ENCODE measurements at regions not wholly inside any gene's neighbourhood (a gene's known extent, or its start where the extent isn't known, plus 50 kb on each side); places are given as distances from the start of the nearest gene placed in this dataset.
A peak's percentile ranks its signal among the peaks of the same experiment; 100 is the strongest.
"Not testable (repeated sequence)": the region's sequence is repeated elsewhere in the genome, so short reads cannot be mapped to it uniquely, and the experiment has no call there.

- no peak for DNase-seq
These were observed 201.5 kb downstream of the RGS3 start for GRCh38 chr9:113665064-113665463.

- DNase-seq, result no peak
These were observed 202.2 kb downstream of the RGS3 start for GRCh38 chr9:113665756-113666155.

- no peak for DNase-seq
These were observed 204.5 kb downstream of the RGS3 start for GRCh38 chr9:113668061-113668460.

- DNase-seq, result no peak
These were observed 206.1 kb downstream of the RGS3 start for GRCh38 chr9:113669522-113670115.

- DNase-seq, result no peak
These were observed 202.4 kb upstream of the ZNF618 start for GRCh38 chr9:113673726-113674125.

GRCh38 chr9:113674436-113674835, 201.7 kb upstream of the ZNF618 start:
- DNase-seq, result no peak

GRCh38 chr9:113675475-113675941, 200.6 kb upstream of the ZNF618 start:
- DNase-seq, result no peak

- no peak for DNase-seq
These were observed 199.1 kb upstream of the ZNF618 start for GRCh38 chr9:113677057-113677456.

- DNase-seq, result no peak
These were observed 198.5 kb upstream of the ZNF618 start for GRCh38 chr9:113677569-113677968.

- no peak for DNase-seq
These were observed 197.8 kb upstream of the ZNF618 start for GRCh38 chr9:113678119-113678858.

- DNase-seq, result no peak
These were observed 197.3 kb upstream of the ZNF618 start for GRCh38 chr9:113678859-113679256.

- DNase-seq, result peak; percentile 70
These were observed 193.8 kb upstream of the ZNF618 start for GRCh38 chr9:113682297-113682771.

- not testable (repeated sequence) for DNase-seq
These were observed 190.5 kb upstream of the ZNF618 start for GRCh38 chr9:113685636-113686035.

- DNase-seq, result no peak
These were observed 188.9 kb upstream of the ZNF618 start for GRCh38 chr9:113687107-113687679.

- peak; percentile 17 for DNase-seq
These were observed 188.3 kb upstream of the ZNF618 start for GRCh38 chr9:113687680-113688371.

- DNase-seq, result no peak
These were observed 185.9 kb upstream of the ZNF618 start for GRCh38 chr9:113690055-113690740.

- DNase-seq, result no peak
These were observed 183.9 kb upstream of the ZNF618 start for GRCh38 chr9:113692256-113692655.

- DNase-seq, result no peak
These were observed 181.2 kb upstream of the ZNF618 start for GRCh38 chr9:113694912-113695311.

- DNase-seq, result no peak
These were observed 180.7 kb upstream of the ZNF618 start for GRCh38 chr9:113695440-113695851.

GRCh38 chr9:113695901-113696300, 180.2 kb upstream of the ZNF618 start:
- no peak for DNase-seq

- no peak for DNase-seq
These were observed 174.0 kb upstream of the ZNF618 start for GRCh38 chr9:113701774-113702755.
